Midbrain (tissue), 1 donor: ENCODE measurements at regions not wholly inside any gene's neighbourhood (a gene's known extent, or its start where the extent isn't known, plus 50 kb on each side); places are given as distances from the start of the nearest gene placed in this dataset.

Source experiments
- DNase-seq: peaks from one replicate; lab custom pipeline; 2025; lab: John Stamatoyannopoulos, UW

DNA sequence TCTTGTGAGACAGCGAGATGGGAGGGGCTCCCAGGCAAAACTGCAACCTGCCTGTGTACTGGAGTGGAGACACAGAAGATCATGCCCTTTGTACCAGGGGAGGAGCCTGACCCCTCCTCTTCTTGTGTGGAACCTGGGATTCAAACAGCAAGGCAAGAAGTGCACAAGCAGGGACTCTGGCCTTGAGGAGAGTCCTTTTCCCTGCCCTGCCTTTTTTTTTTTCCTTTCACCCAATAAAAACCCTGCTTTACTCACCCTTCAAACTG, 251.8 kb upstream of the OPRM1 start:
- no peak for DNase-seq

DNA sequence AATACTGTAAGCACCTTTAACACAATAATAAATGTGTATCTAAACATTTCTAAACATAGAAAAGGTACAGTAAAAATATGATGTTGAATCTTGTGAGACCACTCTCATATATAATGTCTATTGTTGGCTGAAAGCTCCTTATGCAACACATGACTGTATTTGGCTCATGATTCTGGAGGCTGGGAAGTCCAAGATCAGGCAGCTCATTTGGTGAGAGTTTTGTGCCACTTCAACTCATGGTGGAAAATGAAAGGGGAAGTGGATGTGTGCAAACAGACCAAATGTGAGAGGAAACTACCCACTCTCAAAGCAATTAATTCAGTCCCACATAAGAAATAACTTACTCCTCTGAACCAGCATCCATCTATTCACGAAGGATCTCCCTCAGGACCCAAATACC, 257.7 kb upstream of the OPRM1 start:
- DNase-seq: no peak

DNA sequence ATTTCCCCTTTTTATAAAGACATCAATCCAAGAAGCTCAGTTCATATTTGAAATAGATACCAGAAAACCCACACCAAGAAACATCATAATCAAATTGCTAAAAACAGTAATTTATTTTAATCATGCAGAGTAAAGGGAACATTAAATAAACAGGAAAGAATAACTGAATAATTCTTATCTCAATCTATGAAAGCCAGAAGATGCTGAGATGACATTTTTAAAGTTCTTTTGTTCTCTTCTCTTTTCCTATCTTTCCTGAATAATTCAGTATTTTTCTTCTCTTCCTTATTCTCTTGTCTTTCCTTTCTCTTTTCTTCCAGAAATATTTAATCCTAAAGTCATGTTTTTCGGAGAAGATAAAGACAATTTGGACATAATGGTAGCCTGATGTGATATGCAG, 259.0 kb upstream of the OPRM1 start:
- DNase-seq: no peak

DNA sequence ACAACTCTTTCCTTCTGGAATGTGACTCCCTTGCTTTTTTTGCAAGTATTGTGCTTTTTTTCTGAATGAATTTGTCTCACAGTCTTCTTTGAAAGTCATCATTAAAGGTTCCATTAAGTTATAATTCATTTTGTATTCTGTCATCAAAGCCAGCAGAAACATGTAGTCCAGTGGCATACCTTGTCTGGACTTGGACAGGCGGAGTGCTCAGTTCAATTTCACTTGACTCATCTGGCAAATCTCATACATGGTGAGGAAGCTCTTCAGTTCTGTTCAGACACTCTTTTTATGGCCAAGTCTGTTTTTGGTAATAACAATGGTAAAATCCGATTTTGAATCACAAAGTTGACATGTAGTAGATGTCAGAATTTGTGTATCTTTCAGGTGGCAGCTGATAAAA, 260.8 kb upstream of the OPRM1 start:
- DNase-seq: no peak

- no peak for DNase-seq
Observed at GRCh38 chr6:153771577-153771976, 267.5 kb upstream of the OPRM1 start.

DNA sequence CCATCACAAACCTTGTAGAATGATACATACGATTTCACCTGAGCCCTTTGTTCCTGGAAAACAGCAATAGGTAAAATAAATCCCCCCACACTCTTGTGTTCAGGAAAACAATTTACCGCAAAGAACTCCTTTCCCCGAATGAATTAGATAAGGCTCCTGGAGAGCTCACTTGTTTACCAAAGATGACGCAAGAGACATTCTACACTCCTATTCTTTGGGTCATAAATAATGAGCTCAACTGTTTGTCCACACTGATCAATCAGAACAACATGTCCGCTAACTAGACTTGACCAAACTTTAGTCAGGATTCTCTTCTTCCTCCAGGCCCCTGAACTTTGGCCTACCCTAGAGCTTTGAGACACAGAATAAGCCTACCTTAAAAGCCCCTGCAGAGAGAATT, 271.9 kb upstream of the OPRM1 start:
- DNase-seq: no peak

- no peak for DNase-seq
Observed at GRCh38 chr6:153758516-153758915, 280.5 kb upstream of the OPRM1 start.

DNA sequence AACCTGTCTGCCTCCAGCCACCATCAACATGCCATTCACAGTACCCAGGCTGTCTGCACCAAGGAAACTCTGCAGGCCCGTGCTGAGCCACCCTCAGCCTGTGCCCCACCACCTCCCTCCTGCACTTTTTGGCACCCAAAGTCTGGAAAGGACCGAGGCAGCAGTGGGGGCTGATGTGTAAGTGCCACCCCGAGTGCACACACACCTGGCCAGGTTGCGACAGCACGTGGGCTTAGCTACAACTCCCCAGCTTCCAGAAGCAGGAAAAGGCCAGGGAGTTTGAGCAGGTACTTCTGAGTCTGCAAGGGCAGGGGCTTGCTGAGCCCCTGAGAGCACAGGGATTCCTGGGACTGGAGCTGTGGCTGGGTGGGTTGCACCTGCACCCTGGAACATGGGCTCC, 303.3 kb upstream of the OPRM1 start:
- no peak for DNase-seq

- no peak for DNase-seq
Observed at GRCh38 chr6:153729189-153729588, 309.9 kb upstream of the OPRM1 start.

DNA sequence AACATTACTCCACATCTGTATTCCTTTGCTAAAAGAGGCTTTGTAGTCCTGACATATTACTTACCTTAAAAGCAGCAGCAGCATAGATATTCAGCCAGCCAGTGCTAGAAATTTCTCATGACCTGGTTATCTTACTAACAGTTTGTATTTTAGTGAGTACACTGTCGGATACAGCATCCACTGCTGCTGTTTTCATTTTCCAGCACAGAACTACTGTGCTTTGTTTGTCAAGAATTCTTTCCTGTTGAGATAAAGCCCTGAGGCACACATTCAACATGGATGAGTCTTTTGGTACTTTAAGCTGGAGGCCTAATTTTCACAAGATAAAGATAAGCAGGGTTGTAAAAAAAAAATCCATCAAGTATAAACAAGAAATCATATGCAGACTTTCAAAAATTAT, 311.2 kb upstream of the OPRM1 start:
- DNase-seq: no peak

- DNase-seq: no peak
Observed at GRCh38 chr6:153725456-153725855, 313.6 kb upstream of the OPRM1 start.

GRCh38 chr6:153720732-153721131, 318.3 kb upstream of the OPRM1 start:
- DNase-seq: no peak

- no peak for DNase-seq
Observed at GRCh38 chr6:153705429-153705828, 333.6 kb upstream of the OPRM1 start.

DNA sequence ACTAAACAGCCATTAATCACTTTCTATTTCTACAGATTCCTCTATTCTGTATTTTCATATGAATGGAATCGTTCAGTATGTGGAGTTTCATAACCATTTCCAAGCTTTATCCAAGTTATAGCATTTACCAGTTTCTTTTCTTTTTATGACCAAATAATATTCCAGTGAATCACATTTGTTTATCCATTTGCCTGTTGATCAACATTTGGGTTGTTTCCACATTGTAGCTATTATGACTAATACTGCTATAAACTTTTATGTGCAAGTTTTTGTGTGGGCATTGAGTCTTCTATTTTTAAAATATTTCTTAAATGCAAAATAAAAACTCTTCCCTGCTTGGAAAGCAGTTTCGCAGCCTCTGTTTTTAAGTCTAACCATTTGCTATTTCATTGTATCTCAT, 336.4 kb upstream of the OPRM1 start:
- DNase-seq: no peak

DNA sequence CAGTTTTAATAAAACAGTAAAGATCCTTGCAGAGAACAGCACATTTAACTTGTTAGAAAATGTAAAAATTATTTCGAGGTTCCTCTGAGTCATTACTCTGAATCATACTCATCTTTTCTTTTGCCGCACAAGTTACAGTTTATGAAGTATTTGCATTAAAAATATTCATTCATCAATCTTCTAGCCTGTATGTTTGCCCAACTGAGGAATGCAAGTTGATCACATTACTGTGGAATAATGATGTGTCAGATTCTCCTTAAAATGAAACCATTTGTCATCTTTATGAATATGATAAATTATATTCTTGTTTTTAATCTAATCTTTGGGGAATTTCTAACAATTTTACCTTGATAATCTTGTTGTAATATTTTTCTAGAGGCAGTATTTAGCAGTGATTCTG, 340.4 kb upstream of the OPRM1 start:
- DNase-seq: no peak

- no peak for DNase-seq
Observed at GRCh38 chr6:153698001-153698400, 341.0 kb upstream of the OPRM1 start.

DNA sequence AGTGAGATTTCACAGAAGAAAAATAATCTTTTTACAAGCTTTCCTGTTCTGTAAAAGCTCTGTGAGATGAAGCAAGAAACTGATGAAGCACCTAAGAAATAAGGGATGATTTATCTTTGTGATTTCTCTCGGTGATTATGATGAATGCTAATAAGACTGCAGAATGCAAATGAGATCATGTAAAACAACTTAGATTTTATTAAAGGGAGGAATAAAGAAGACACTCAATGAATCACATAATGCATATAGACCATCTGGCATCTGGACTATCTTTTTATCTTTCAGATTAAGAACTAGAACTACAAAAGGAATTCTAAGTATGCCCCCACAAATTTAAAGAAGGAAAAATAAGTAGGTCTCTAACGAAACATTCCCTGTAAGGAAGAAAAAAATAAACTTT, 361.5 kb upstream of the OPRM1 start:
- DNase-seq: no peak

DNA sequence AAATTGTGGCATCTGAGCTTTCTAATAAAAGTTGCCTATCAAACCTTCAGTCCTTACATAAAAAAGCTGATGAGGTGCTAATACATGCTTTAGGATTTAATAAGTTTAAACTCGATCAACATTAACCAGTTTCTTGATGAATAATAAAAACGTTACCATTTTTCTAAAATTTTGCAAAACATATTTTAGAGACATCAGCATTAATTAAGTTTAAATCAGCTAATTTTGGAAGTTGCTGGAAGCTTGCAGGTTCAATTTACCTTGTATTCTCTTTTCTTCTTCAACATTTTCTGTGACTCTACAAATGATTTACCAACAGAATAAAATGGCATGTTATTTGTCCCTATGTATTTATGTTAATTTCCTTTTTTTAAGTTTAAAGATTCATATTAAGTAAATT, 365.3 kb upstream of the OPRM1 start:
- DNase-seq: no peak

GRCh38 chr6:153673225-153673624, 365.8 kb upstream of the OPRM1 start:
- no peak for DNase-seq

DNA sequence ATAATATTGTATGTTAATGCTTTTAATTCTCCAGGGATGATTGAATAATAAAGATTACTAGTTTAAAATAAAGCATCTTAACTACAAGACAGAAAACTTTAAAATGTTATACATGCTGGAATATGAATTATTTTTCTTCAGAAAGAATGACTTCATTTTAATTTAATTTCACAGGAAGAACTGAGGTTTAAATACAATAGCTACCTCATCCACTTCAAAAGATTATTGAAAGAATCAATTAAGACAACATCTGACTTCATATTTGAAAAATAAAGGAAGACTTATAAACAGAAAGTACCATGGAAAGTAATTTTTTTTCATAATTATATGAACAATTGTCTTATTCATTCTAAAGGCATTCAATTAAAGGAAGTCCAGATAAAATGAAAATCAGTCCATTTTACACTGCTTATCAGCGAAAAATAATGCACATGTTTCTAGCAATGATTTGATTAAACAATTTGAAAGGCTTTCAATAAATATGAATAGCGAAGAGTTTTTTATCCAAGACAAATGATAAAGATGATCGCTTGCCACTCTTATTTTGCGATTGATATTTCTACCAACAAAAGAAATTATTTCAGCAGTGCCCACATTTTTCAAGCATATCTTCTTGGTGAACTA, 368.5 kb upstream of the OPRM1 start:
- DNase-seq: no peak

DNA sequence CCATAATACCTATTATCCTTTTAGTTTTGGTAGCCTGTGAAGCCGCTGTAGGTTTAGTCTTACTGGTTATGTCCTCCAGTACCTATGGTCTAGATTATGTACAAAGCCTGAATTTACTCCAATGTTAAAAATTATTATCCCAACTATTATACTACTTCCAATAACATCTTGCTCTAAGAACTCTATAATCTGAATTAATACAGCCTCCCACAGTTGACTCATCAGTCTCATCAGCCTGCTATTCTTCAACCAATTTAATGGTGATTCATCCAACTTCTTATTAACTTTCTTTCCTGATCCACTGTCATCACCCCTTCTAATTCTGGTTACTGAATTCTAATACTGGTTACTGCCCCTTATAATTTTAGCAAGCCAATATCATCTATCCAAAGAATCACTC, 370.3 kb upstream of the OPRM1 start:
- DNase-seq: no peak

GRCh38 chr6:153662982-153663381, 376.1 kb upstream of the OPRM1 start:
- no peak for DNase-seq

DNA sequence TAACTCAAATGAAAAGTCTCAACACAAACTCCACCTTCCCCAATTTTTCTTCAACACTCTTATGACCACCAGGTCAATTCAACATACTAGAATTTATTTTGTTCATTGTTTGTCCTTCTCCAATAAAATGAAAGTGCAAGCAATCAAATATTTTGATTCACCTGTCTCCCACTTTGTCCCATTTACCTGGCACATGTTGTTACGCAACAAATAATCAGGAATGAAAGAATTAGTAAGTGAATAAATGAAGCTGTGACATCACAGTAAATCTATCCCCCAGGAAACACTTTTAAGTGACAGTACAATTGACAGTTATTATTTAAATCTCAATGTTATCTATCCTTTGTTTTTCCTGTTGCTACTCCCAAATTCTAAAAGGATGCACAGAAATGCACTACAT, 393.7 kb upstream of the OPRM1 start:
- DNase-seq: no peak

GRCh38 chr6:153644000-153644399, 395.0 kb upstream of the OPRM1 start:
- no peak for DNase-seq

- no peak for DNase-seq
Observed at GRCh38 chr6:153634416-153634815, 404.6 kb upstream of the OPRM1 start.
